GM12878 (cell line): ENCODE measurements at regions not wholly inside any gene's neighbourhood (a gene's known extent, or its start where the extent isn't known, plus 50 kb on each side); places are given as distances from the start of the nearest gene placed in this dataset.

Experiments used
- ATAC-seq: fragments of 200-7000 bp; cut with Tn5 transposase; 3 replicates; pipeline ENCODE4 v1.9.1; 2020; ENCODE audit warnings: mild to moderate bottlenecking, moderate library complexity
- BruUV-seq: library from RNA; stranded (reverse); fragments of 400-500 nt; replicated peaks from 2 replicates; lab custom pipeline; 2021; lab: Mats Ljungman, UMichigan
- CTCF ChIA-PET: fragments of 300-600 bp; sonication (Branson Sonifier 250); formaldehyde crosslinking; extraction: SDS; loops from one replicate; lab custom pipeline; 2021; ENCODE audit warnings: inconsistent platforms; lab: Yijun Ruan, JAX
- POLR2A ChIA-PET: fragments of 350-600 bp; formaldehyde crosslinking; extraction: SDS; loops from one replicate; lab custom pipeline; 2021; ENCODE audit warnings: inconsistent platforms; lab: Charles Lee
- RAD21 ChIA-PET: fragments of 300-600 bp; sonication (Branson Sonifier 250); formaldehyde crosslinking; loops from one replicate; lab custom pipeline; 2023; ENCODE audit warnings: antibody characterized with exemption; ENCODE audit not compliant: unreplicated experiment; lab: Charles Lee
- SMC1A ChIA-PET: fragments of 300-600 bp; sonication (Branson Sonifier 250); formaldehyde crosslinking; loops from one replicate; lab custom pipeline; 2023; ENCODE audit not compliant: unreplicated experiment, uncharacterized antibody; lab: Charles Lee
- DNase-seq: peaks from one replicate; pipeline ENCODE4 v3.0.0-alpha.2; 2011; ENCODE audit warnings: low read depth, low spot score
- FAIRE-seq: peaks from 3 replicates; lab custom pipeline; 2011; peaks lifted over from hg19 to GRCh38; lab: Jason Lieb, UNC
- H2AFZ ChIP-seq: 2 replicates; pipeline ENCODE4 v1.6.0; 2011; ENCODE audit warnings: low read depth, low read length, control low read depth; ENCODE audit not compliant: control insufficient read depth
- H3K27ac ChIP-seq: 2 replicates; pipeline ENCODE4 v1.5.1; 2011; ENCODE audit warnings: control low read depth; ENCODE audit not compliant: control insufficient read depth, insufficient read depth
- H3K27me3 ChIP-seq, 2 experiments: replicated peaks in 1 of 2; 2 replicates each; pipeline versions ENCODE4 v1.6.0 to v1.6.1; 2011; ENCODE audit warnings: low read length in 1 of 2; ENCODE audit not compliant: control insufficient read depth in 2 of 2, insufficient read depth in 2 of 2
- H3K36me3 ChIP-seq, 2 experiments: 2 replicates each; pipeline ENCODE4 v1.5.1; 2011; ENCODE audit warnings: low read length in 1 of 2; ENCODE audit not compliant: control insufficient read depth in 2 of 2, insufficient read depth in 2 of 2
- H3K4me1 ChIP-seq: 2 replicates; pipeline ENCODE4 v1.6.1; 2011; ENCODE audit warnings: mild to moderate bottlenecking, low read length, moderate library complexity, mixed read lengths; ENCODE audit not compliant: control insufficient read depth, insufficient read depth
- H3K4me2 ChIP-seq: 2 replicates; pipeline ENCODE4 v1.6.0; 2011; ENCODE audit warnings: control low read depth; ENCODE audit not compliant: control insufficient read depth, insufficient read depth
- H3K4me3 ChIP-seq: fragments of 200-600 bp; sonication (generic); 2 replicates; pipeline ENCODE4 v1.5.1; 2016
- H3K79me2 ChIP-seq: 2 replicates; pipeline ENCODE4 v1.6.0; 2011; ENCODE audit warnings: low read length; ENCODE audit not compliant: control insufficient read depth, insufficient read depth
- H3K9ac ChIP-seq: 2 replicates; pipeline ENCODE4 v1.8.0; 2011; ENCODE audit warnings: low read length, control low read depth, mixed read lengths; ENCODE audit not compliant: control insufficient read depth, insufficient read depth
- H3K9me3 ChIP-seq: replicated peaks from 3 replicates; pipeline ENCODE4 v1.5.1; 2011; ENCODE audit warnings: mild to moderate bottlenecking, low read length; ENCODE audit not compliant: control insufficient read depth, insufficient read depth
- H4K20me1 ChIP-seq: 2 replicates; pipeline ENCODE4 v1.6.0; 2011; ENCODE audit not compliant: control insufficient read depth, insufficient read depth
- BCLAF1 ChIP-seq: fragments of 450-650 bp; IDR thresholded peaks from 2 replicates; pipeline ENCODE4 v1.6.1; 2017; ENCODE audit warnings: antibody characterized with exemption, mild to moderate bottlenecking, moderate library complexity
- CEBPZ ChIP-seq: fragments of 150-350 bp; IDR thresholded peaks from 2 replicates; pipeline ENCODE4 v1.6.1; 2016; ENCODE audit warnings: low read depth, low read length
- MAX ChIP-seq: IDR thresholded peaks from 2 replicates; pipeline ENCODE4 v1.6.1; 2012; ENCODE audit warnings: low read depth, low read length, improper control_type of control experiment
- POLR2AphosphoS2 ChIP-seq: IDR thresholded peaks from 2 replicates; pipeline ENCODE4 v1.6.1; 2011; ENCODE audit warnings: low read depth, mild to moderate bottlenecking, low read length, improper control_type of control experiment, moderate library complexity
- YY1 ChIP-seq: IDR thresholded peaks from 2 replicates; pipeline ENCODE4 v1.6.1; 2011; ENCODE audit warnings: low read depth, mild to moderate bottlenecking, low read length
- ZNF592 ChIP-seq: fragments of 450-650 bp; IDR thresholded peaks from 2 replicates; pipeline ENCODE4 v1.6.1; 2017; ENCODE audit warnings: mild to moderate bottlenecking, moderate library complexity
- WGBS: methylation state at CpG from one replicate; pipeline ENCODE4 v1.1.6; 2016; ENCODE audit warnings: low lambda C conversion rate; ENCODE audit not compliant: insufficient replicate concordance, insufficient coverage; ENCODE audit errors: missing lambda C conversion rate; 5-methylcytosine and 5-hydroxymethylcytosine counted together
- in situ Hi-C: fragments of 300-500 bp; cut with MboI; formaldehyde crosslinking; loops from 9 replicates; pipeline ENCODE4 v1.14.3; 2018; ENCODE audit warnings: mixed read lengths
- intact Hi-C: fragments of 100-400 bp; cut with micrococcal nuclease; formaldehyde crosslinking; loops from one replicate; pipeline ENCODE4 v1.14.2; 2022; ENCODE audit not compliant: unreplicated experiment

- no peak for TF ChIP-seq YY1
Measured at GRCh38 chrX:42229533-42229932, 306.2 kb upstream of the CASK start (continued).

GRCh38 chrX:42220666-42221065, 297.3 kb upstream of the CASK start:
- SMC1A ChIA-PET: no interaction called here
- CTCF ChIA-PET: no interaction called here
- no peak overlapping the region for H3K4me2 ChIP-seq
- RAD21 ChIA-PET: no interaction called here
- H3K27ac ChIP-seq: no peak overlapping the region
- 50% methylated on average over 2 of the region's 2 CpGs for WGBS
- FAIRE-seq (no peak), ATAC-seq (no peak), DNase-seq (no peak)
- intact Hi-C loops (no loop called here), in situ Hi-C loops (no loop called here)
- TF ChIP-seq POLR2AphosphoS2: no peak
- TF ChIP-seq CEBPZ: no peak
- no peak for TF ChIP-seq ZNF592
- TF ChIP-seq MAX: no peak
- TF ChIP-seq BCLAF1: no peak
- no TSS peak for BruUV-seq
- no peaks in the 10 kb centered on the region for H3K9me3 ChIP-seq
- H4K20me1 ChIP-seq: no peaks in the 10 kb centered on the region
- POLR2A ChIA-PET: no interaction called here
- no peak overlapping the region for H3K4me3 ChIP-seq
- H3K27me3 ChIP-seq: no peaks in the 10 kb centered on the region
- H2AFZ ChIP-seq: no peak overlapping the region
- H3K79me2 ChIP-seq: no peaks in the 10 kb centered on the region
- H3K4me1 ChIP-seq: no peaks in the 10 kb centered on the region
- H3K36me3 ChIP-seq: no peaks in the 10 kb centered on the region
- H3K9ac ChIP-seq: no peak overlapping the region
